OCI-LY7 (cell line): ENCODE measurements at regions not wholly inside any gene's neighbourhood (a gene's known extent, or its start where the extent isn't known, plus 50 kb on each side); places are given as distances from the start of the nearest gene placed in this dataset.

Source experiments
- EZH2phosphoT487 ChIP-seq: fragments of 200-600 bp; sonication (generic); IDR thresholded peaks from 2 replicates; pipeline ENCODE4 v1.6.1; 2018; ENCODE audit warnings: low read depth, borderline replicate concordance, mild to moderate bottlenecking, mixed run types, antibody characterized with exemption, low read length, moderate library complexity, mixed read lengths
- TF ChIP-seq, protein P1 (sequence below): fragments of 200-600 bp; sonication (generic); conservative IDR thresholded peaks from 2 replicates; pipeline ENCODE4 v1.5.1; 2014; ENCODE audit warnings: mild to moderate bottlenecking, antibody characterized with exemption, low read length, moderate library complexity, mixed read lengths

DNA sequence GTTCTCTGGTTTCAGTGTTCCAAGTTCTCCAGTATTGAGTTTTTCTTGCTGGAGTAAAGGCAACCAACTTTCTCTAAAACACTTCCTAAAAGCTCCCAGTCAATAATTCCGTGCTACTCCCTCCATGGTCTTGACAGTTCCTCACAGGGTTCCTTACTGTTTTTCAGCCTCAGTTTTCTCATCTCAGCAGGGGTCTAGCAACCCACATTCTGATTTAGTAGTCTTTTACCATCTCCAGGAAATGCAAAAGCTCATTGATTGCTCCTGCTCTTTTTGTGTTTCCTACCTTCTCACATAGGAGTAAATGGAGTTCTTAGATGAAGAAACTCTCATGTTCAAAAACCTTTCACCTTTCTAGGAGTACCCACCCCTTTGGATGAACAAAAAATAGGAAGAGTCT lies 978.8 kb upstream of the POU3F3 start:
- TF ChIP-seq, protein P1, sequence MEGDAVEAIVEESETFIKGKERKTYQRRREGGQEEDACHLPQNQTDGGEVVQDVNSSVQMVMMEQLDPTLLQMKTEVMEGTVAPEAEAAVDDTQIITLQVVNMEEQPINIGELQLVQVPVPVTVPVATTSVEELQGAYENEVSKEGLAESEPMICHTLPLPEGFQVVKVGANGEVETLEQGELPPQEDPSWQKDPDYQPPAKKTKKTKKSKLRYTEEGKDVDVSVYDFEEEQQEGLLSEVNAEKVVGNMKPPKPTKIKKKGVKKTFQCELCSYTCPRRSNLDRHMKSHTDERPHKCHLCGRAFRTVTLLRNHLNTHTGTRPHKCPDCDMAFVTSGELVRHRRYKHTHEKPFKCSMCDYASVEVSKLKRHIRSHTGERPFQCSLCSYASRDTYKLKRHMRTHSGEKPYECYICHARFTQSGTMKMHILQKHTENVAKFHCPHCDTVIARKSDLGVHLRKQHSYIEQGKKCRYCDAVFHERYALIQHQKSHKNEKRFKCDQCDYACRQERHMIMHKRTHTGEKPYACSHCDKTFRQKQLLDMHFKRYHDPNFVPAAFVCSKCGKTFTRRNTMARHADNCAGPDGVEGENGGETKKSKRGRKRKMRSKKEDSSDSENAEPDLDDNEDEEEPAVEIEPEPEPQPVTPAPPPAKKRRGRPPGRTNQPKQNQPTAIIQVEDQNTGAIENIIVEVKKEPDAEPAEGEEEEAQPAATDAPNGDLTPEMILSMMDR: no peak
- TF ChIP-seq EZH2phosphoT487: no peak
